Activated T-cell treated with anti-CD3 and anti-CD28 coated beads, Interleukin-2, amount 50 U/mL, for 72 hours (primary cell): ENCODE measurements at regions not wholly inside any gene's neighbourhood (a gene's known extent, or its start where the extent isn't known, plus 50 kb on each side); places are given as distances from the start of the nearest gene placed in this dataset.

Experiments used
- ATAC-seq, 2 donors: fragments of 150-1000 bp; cut with Tn5 transposase; replicated peaks in 1 of 2; 2 replicates each; pipeline ENCODE4 v1.10.0; 2021; ENCODE audit warnings: moderate library complexity in 2 of 2, mild to moderate bottlenecking in 1 of 2
- DNase-seq, 2 donors: peaks; one replicate each; pipeline ENCODE4 v3.0.0; 2021 to 2022; ENCODE audit warnings: mixed read lengths in 1 of 2
- H3K27ac Mint-ChIP-seq: one replicate; pipeline ENCODE4 v1.8.0; 2022; ENCODE audit warnings: mild to moderate bottlenecking, moderate library complexity, mixed read lengths
- H3K27me3 Mint-ChIP-seq: one replicate; pipeline ENCODE4 v1.8.0; 2022; ENCODE audit warnings: low read depth, mixed read lengths
- H3K36me3 Mint-ChIP-seq, 2 donors: one replicate each; pipeline ENCODE4 v1.8.0; 2022; ENCODE audit warnings: mixed read lengths in 2 of 2, mild to moderate bottlenecking in 1 of 2; ENCODE audit not compliant: insufficient read depth in 2 of 2
- H3K4me1 Mint-ChIP-seq: one replicate; pipeline ENCODE4 v1.8.0; 2022; ENCODE audit warnings: low read depth, mixed read lengths
- H3K4me3 Mint-ChIP-seq, 2 donors: one replicate each; pipeline ENCODE4 v1.8.0; 2022; ENCODE audit warnings: mild to moderate bottlenecking in 2 of 2, mixed read lengths in 2 of 2, moderate library complexity in 2 of 2
- H3K9me3 Mint-ChIP-seq, 2 donors: one replicate each; pipeline ENCODE4 v1.8.0; 2022; ENCODE audit warnings: mixed read lengths in 2 of 2

DNA sequence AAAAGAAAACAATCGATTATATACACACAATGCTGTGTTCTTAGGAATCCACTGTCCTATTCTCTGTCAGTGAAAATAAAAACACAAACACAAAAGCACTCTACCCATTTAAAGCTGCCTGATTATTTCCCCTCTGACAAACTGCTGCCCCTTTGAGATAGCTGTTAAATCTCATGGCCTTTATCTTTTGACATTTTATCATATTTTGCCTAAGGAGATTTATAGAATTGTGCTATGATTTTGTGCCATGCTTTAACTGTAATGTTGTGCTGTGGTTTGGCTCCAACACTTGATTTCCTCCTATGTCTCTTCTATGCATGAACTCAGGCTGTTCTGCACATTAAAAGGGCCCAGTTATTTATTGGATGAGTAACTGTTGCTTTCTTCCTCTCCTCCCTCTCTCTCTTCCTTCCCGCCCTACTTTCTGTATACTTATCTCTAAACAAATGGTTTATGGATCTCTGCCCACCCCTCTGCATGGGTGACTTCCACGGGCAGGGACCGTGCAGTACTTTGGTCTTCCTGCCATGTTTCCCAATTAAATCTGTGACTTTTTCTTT is 1096.6 kb downstream of the TSN start:
- no peak for ATAC-seq
- Mint-ChIP-seq H3K4me1 (no peaks in the 10 kb centered on the region), H3K27me3 (no peaks in the 10 kb centered on the region), H3K4me3 (no peak overlapping the region), H3K27ac (no peak overlapping the region), H3K36me3 (no peaks in the 10 kb centered on the region), H3K9me3 (peaks cover 4 to 10% of the 10 kb centered on the region in 2 donors)
- DNase-seq: no peak

GRCh38 chr2:122856696-122857095 is 1101.2 kb downstream of the TSN start:
- ATAC-seq (no peak), DNase-seq (no peak)
- H3K36me3 Mint-ChIP-seq: peaks cover 0 to 4% of the 10 kb centered on the region in 2 donors
- H3K4me1 Mint-ChIP-seq: no peaks in the 10 kb centered on the region
- H3K4me3 Mint-ChIP-seq: no peak overlapping the region
- H3K9me3 Mint-ChIP-seq: peaks cover 13 to 16% of the 10 kb centered on the region in 2 donors
- no peak overlapping the region for H3K27ac Mint-ChIP-seq
- no peaks in the 10 kb centered on the region for H3K27me3 Mint-ChIP-seq

DNA sequence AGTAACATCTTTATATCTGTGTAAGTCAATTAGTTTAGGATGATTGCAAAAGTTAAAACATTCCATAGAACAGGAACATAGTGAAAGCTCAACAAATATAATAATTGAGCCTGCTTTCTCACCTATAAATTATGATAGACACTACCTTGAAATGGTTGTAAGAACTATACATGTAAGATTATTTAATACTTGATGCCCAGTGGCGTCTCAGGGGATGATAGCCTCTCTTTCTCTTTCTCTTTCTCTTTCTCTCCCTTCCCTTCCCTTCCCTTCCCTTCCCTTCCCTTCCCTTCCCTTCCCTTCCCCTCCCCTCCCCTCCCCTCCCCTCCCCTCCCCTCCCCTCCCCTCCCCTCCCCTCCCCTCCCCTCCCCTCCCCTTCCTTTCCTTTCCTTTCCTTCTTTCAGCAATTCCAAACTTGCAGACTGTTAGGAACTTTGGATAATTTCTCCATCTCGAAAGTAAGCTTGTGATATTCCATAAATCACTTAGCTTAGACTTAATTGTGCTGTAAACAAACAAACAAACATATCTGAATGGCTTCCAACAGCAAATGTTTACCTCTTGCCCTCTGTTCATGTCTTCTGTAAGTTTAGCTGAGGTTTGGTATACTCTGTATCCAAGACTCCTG is 1102.7 kb downstream of the TSN start:
- H3K36me3 Mint-ChIP-seq: peaks cover 0 to 4% of the 10 kb centered on the region in 2 donors
- no peak overlapping the region for H3K27ac Mint-ChIP-seq
- ATAC-seq (no peak), DNase-seq (no peak)
- no peaks in the 10 kb centered on the region for H3K4me1 Mint-ChIP-seq
- no peak overlapping the region for H3K4me3 Mint-ChIP-seq
- H3K27me3 Mint-ChIP-seq: no peaks in the 10 kb centered on the region
- peaks cover 12 to 14% of the 10 kb centered on the region in 2 donors for H3K9me3 Mint-ChIP-seq

DNA sequence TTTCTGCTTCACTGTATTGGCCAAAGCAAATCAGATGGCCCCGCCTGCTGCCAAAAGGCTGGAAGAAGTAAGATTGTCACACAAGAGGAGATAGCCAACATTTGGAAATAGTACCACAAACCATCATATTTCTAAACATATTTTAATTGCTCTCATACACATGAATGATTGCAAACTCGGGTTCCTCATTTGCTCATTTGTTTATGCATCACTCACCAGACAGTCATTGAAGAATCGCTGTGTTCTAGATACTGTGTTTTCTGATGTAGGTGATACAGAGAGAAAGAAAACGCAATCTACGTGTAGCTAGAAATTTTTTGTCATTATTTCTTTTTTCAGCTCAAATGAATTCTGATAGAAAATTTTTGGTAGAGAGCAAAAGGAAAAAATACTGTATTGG is 1103.4 kb downstream of the TSN start:
- peak overlapping the region; percentile 16 for H3K27ac Mint-ChIP-seq
- DNase-seq: no peak
- H3K9me3 Mint-ChIP-seq: peaks cover 11 to 14% of the 10 kb centered on the region in 2 donors
- ATAC-seq: no peak
- H3K4me3 Mint-ChIP-seq: no peak overlapping the region
- H3K4me1 Mint-ChIP-seq: no peaks in the 10 kb centered on the region
- H3K27me3 Mint-ChIP-seq: no peaks in the 10 kb centered on the region
- peaks cover 0 to 4% of the 10 kb centered on the region in 2 donors for H3K36me3 Mint-ChIP-seq

DNA sequence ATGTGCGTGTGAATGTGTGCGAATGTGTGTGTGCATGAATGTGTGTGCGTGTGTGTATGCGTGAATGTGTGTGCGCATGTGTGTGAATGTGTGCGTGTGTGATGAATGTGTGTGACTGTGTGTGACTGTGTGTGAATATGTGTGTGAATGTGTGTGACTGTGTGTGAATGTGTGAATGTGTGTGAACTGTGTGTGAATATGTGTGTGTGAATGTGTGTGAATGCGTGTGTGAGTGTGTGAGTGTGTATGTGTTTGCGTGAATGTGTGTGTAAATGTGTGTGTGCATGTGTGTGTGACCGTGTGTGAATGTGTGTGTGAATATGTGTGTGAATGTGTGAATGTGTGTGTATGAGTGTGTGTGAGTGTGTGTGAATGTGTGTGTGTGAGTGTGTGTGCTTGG is 1103.8 kb downstream of the TSN start:
- Mint-ChIP-seq H3K9me3 (peaks cover 11 to 12% of the 10 kb centered on the region in 2 donors), H3K27me3 (no peaks in the 10 kb centered on the region), H3K4me1 (no peaks in the 10 kb centered on the region), H3K36me3 (peaks cover 0 to 4% of the 10 kb centered on the region in 2 donors), H3K27ac (no peak overlapping the region), H3K4me3 (no peak overlapping the region)
- DNase-seq (no peak), ATAC-seq (no peak)

DNA sequence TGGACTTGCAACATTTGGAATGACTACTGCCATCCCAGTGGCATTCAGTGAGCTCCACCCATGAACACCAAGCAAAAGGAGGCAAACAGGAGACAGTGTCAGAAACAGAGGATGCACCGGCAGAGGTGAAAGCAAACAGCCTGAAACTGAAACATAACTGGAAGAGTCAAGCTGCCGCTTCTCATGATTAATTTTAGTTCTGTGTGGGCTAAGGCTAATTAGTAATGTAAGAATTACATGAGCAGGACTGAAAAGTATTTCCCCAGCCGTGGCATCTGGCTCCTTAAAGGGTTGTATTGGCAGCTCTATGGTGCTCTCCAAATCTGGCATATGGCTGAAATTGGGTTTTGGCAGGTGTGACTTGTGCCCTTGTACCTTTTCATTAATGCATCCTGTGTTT is 1108.1 kb downstream of the TSN start:
- DNase-seq: no peak
- H3K4me1 Mint-ChIP-seq: no peaks in the 10 kb centered on the region
- no peak overlapping the region for H3K27ac Mint-ChIP-seq
- H3K9me3 Mint-ChIP-seq: peaks cover 15 to 18% of the 10 kb centered on the region in 2 donors
- no peaks in the 10 kb centered on the region for H3K27me3 Mint-ChIP-seq
- no peak for ATAC-seq
- no peak overlapping the region for H3K4me3 Mint-ChIP-seq
- peaks cover 0 to 4% of the 10 kb centered on the region in 2 donors for H3K36me3 Mint-ChIP-seq

DNA sequence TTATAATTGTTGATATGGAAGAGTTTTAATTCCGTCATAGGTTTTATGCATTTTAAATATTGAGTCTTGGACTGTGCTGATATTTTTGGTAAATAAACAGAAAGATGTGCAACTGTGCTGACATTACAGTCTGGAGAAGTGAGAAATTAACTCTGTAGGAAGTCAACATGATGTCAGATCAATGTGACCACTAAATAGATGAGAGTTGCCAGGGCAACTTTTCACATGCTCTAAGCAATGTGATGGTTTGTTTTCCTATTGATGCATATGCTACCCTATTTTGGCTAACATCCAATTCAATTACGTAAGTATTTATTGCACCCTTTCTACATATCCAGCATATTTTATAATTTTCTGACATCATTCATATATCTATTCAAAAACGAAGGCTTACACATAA is 1109.3 kb downstream of the TSN start:
- Mint-ChIP-seq H3K27ac (no peak overlapping the region), H3K27me3 (no peaks in the 10 kb centered on the region), H3K4me3 (no peak overlapping the region), H3K4me1 (no peaks in the 10 kb centered on the region), H3K36me3 (no peaks in the 10 kb centered on the region), H3K9me3 (peaks cover 9 to 13% of the 10 kb centered on the region in 2 donors)
- DNase-seq (no peak), ATAC-seq (no peak)

GRCh38 chr2:122866095-122866494 is 1110.6 kb downstream of the TSN start:
- Mint-ChIP-seq H3K4me3 (no peak overlapping the region), H3K27ac (no peak overlapping the region), H3K36me3 (no peaks in the 10 kb centered on the region), H3K9me3 (peaks cover 6 to 10% of the 10 kb centered on the region in 2 donors), H3K27me3 (no peaks in the 10 kb centered on the region), H3K4me1 (no peaks in the 10 kb centered on the region)
- ATAC-seq (no peak), DNase-seq (no peak)

- H3K27ac Mint-ChIP-seq: no peak overlapping the region
- no peaks in the 10 kb centered on the region for H3K36me3 Mint-ChIP-seq
- no peaks in the 10 kb centered on the region for H3K4me1 Mint-ChIP-seq
- H3K9me3 Mint-ChIP-seq: peaks cover 6 to 10% of the 10 kb centered on the region in 2 donors
- no peak overlapping the region for H3K4me3 Mint-ChIP-seq
- ATAC-seq (no peak), DNase-seq (no peak)
- no peaks in the 10 kb centered on the region for H3K27me3 Mint-ChIP-seq
Observed at GRCh38 chr2:122867941-122868340, 1112.5 kb downstream of the TSN start.

DNA sequence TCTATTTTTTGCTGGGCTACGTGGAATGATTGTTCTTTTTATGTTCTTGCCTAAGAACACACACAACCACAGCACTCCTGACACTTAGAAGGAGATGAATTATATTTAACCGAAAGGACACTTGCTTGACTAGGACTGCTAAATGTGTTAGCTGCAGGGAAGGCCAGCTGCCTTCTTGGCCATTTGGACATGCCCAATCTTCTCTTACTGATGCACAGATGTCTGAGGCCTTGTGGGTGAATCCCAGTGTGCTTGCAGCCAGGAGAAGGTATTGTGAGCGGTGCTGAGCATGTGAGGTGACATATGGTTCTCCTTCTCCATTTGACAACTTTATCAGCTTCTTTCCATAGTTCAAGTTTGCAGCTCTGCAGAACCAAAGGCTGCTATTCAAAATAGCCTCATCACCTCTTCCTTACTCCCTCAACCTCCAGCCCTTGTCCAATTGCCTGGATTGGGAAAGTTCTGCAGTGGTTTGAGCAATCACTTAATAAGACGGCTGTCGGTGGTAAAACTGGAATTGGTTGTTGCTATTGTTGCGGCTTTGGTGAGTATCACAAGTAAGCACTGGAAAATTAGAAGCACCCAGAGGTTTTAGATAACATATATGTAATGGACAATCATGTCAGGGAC is 1113.3 kb downstream of the TSN start:
- Mint-ChIP-seq H3K36me3 (no peaks in the 10 kb centered on the region), H3K9me3 (peaks cover 4 to 7% of the 10 kb centered on the region in 2 donors), H3K4me3 (no peak overlapping the region)

GRCh38 chr2:122873951-122874350 is 1118.5 kb downstream of the TSN start:
- no peaks in the 10 kb centered on the region for H3K4me1 Mint-ChIP-seq
- peaks cover 0 to 6% of the 10 kb centered on the region in 2 donors for H3K9me3 Mint-ChIP-seq
- H3K4me3 Mint-ChIP-seq: no peak overlapping the region
- ATAC-seq (no peak), DNase-seq (no peak)
- no peaks in the 10 kb centered on the region for H3K36me3 Mint-ChIP-seq
- H3K27ac Mint-ChIP-seq: no peak overlapping the region
- H3K27me3 Mint-ChIP-seq: no peaks in the 10 kb centered on the region

More for the DNA sequence above, 1113.3 kb downstream of the TSN start:
- Mint-ChIP-seq H3K27me3 (no peaks in the 10 kb centered on the region), H3K27ac (no peak overlapping the region), H3K4me1 (no peaks in the 10 kb centered on the region)
- no peak for ATAC-seq
- DNase-seq: no peak

- Mint-ChIP-seq H3K4me1 (no peaks in the 10 kb centered on the region), H3K27me3 (no peaks in the 10 kb centered on the region), H3K36me3 (no peaks in the 10 kb centered on the region), H3K4me3 (no peak overlapping the region), H3K27ac (no peak overlapping the region), H3K9me3 (peaks cover 2 to 6% of the 10 kb centered on the region in 2 donors)
- DNase-seq (no peak), ATAC-seq (no peak)
Observed at GRCh38 chr2:122875091-122875865, 1119.8 kb downstream of the TSN start.

GRCh38 chr2:122883849-122884248 is 1128.4 kb downstream of the TSN start:
- DNase-seq (no peak), ATAC-seq (no peak)
- Mint-ChIP-seq H3K27me3 (no peaks in the 10 kb centered on the region), H3K4me1 (no peaks in the 10 kb centered on the region), H3K36me3 (no peaks in the 10 kb centered on the region), H3K9me3 (peaks cover 0 to 4% of the 10 kb centered on the region in 2 donors), H3K27ac (no peak overlapping the region), H3K4me3 (no peak overlapping the region)
